ENCODE measurements at regions not wholly inside any gene's neighbourhood (a gene's known extent, or its start where the extent isn't known, plus 50 kb on each side); places are given as distances from the start of the nearest gene placed in this dataset.

DNA sequence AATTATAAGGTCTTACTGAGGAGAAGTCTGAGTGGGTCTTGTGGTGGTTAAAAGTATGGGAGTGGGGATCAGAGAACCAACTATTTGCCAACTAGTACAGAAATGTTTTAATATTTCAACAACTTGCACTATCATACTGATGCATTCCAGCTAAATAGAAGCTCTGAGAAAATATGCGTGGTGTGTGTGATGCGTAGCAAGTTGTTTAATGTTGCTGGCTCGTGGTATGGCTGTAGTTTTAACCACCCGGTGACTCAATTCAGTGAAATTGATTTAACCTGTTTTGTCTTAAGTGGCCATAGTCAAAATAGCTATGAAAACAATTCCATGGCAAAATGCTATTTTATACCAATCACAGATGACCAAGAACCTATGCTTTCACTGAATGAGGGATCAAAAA, 176.5 kb upstream of the SLC24A2 start:
- Histone ChIP-seq H3K27ac (no peak overlapping the region), H3K36me3 (ENCODE audit: insufficient read depth in 1 of 2, low read depth in 1 of 2) (no peaks in the 10 kb centered on the region), H3K4me3 (no peak overlapping the region), H3K4me1 (no peaks in the 10 kb centered on the region), H3K27me3 (ENCODE audit: insufficient read depth in 3 of 3, low read length in 2 of 3) (peaks cover 0 to 3% (median 0%) of the 10 kb centered on the region in 3 donors), H3K9me3 (no peaks in the 10 kb centered on the region)
- intact Hi-C loops (cut with DNase I): no loop called here
- 70 to 81% (median 71%) methylated on average over 4 of the region's 4 CpGs for WGBS, 3 donors
- DNase-seq (no peak), ATAC-seq (no peak)
- TF ChIP-seq, protein P1, sequence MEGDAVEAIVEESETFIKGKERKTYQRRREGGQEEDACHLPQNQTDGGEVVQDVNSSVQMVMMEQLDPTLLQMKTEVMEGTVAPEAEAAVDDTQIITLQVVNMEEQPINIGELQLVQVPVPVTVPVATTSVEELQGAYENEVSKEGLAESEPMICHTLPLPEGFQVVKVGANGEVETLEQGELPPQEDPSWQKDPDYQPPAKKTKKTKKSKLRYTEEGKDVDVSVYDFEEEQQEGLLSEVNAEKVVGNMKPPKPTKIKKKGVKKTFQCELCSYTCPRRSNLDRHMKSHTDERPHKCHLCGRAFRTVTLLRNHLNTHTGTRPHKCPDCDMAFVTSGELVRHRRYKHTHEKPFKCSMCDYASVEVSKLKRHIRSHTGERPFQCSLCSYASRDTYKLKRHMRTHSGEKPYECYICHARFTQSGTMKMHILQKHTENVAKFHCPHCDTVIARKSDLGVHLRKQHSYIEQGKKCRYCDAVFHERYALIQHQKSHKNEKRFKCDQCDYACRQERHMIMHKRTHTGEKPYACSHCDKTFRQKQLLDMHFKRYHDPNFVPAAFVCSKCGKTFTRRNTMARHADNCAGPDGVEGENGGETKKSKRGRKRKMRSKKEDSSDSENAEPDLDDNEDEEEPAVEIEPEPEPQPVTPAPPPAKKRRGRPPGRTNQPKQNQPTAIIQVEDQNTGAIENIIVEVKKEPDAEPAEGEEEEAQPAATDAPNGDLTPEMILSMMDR (IDR thresholded peaks at IDR 0.05): no peak

DNA sequence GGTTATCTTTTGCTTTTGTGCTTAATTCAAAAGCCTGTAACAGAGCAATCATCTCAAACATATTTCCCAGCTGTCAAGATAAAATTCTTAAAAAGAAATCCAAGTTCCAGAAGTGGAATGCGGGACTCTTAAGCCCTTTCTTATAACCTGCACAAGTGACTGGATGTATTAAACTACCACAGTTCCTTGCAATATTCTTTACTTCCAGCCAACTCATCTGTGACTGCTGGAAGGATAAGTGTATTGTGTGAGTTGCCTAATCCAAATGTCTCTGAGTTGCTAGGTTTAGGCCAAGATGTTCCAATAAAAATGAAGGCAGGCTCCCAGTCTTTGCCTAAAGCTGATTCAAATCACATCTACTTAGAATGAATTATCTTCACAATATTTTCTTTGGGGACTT, 159.2 kb upstream of the SLC24A2 start:
- WGBS, 3 donors: 49 to 61% (median 49%) methylated on average over 1 of the region's 1 CpG
- no peak overlapping the region for H3K4me3 ChIP-seq
- DNase-seq (no peak), ATAC-seq (no peak)
- TF ChIP-seq, protein P1 (IDR thresholded peaks at IDR 0.05): no peak
- H3K4me1 ChIP-seq: no peaks in the 10 kb centered on the region
- H3K27me3 ChIP-seq (ENCODE audit: insufficient read depth in 3 of 3, low read length in 2 of 3): no peaks in the 10 kb centered on the region
- H3K36me3 ChIP-seq (ENCODE audit: insufficient read depth in 1 of 2, low read depth in 1 of 2): no peaks in the 10 kb centered on the region
- no peak overlapping the region for H3K27ac ChIP-seq
- intact Hi-C loops (cut with DNase I): no loop called here
- no peaks in the 10 kb centered on the region for H3K9me3 ChIP-seq

DNA sequence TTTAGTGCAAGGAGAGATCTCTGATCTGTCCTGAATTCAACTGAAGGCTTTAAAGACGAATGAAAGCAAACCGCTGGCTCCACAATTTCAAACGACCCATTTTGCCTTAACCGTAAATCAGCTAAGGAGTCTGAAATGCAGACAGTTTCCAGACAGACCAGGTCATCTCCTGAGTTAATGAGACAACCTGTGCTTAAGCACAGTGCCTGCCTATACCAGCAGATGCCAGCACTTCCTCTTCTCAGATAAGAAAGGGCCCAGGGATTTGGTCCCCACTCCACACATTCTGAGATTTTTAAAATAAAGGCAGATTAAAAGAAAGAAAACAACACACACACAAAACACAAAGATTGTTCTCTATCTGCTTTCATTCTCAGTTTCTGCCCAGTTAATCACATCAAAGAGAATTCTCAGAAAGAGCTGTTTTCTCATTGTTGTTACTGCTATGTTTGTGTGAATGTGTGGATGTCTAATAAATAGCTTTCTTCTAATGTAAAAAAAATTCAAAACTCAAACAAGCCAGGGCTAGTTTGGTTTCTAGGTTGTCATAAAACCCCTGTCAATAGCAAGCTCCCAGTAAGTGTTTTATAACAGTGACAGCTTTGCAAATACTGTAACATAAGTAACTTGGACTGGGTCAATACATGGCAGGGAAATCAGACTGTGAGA, 157.7 kb upstream of the SLC24A2 start:
- 40 to 62% (median 52%) methylated on average over 4 of the region's 4 CpGs for WGBS, 3 donors
- ATAC-seq (no peak), DNase-seq (no peak)
- no peaks in the 10 kb centered on the region for H3K9me3 ChIP-seq
- no peak overlapping the region for H3K4me3 ChIP-seq
- no peaks in the 10 kb centered on the region for H3K27me3 ChIP-seq (ENCODE audit: insufficient read depth in 3 of 3, low read length in 2 of 3)
- H3K4me1 ChIP-seq: no peaks in the 10 kb centered on the region
- H3K36me3 ChIP-seq (ENCODE audit: insufficient read depth in 1 of 2, low read depth in 1 of 2): no peaks in the 10 kb centered on the region
- intact Hi-C loops (cut with DNase I): no loop called here
- no peak overlapping the region for H3K27ac ChIP-seq
- TF ChIP-seq, protein P1 (IDR thresholded peaks at IDR 0.05): no peak

DNA sequence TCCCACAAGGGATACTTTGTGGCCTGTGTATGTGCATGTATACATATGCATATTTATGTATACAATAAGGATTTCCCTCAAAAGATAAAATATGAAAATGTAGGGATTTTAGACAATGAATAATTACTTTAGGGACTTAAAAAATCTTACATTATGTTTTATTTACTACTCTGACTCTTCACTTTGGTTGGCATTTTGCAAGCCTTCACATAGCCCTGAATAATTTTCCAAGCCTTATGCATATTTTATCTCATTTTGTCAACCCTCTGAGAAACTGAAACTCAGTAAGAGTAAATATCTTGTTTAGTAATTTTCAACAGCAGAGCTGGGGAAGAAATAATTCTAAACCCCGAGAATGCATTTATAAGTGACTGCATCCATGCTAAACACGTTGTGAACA, 153.0 kb upstream of the SLC24A2 start:
- H3K27ac ChIP-seq: no peak overlapping the region
- ATAC-seq (no peak), DNase-seq (no peak)
- intact Hi-C loops (cut with DNase I): no loop called here
- no peak overlapping the region for H3K4me3 ChIP-seq
- no peaks in the 10 kb centered on the region for H3K36me3 ChIP-seq (ENCODE audit: insufficient read depth in 1 of 2, low read depth in 1 of 2)
- TF ChIP-seq, protein P1 (IDR thresholded peaks at IDR 0.05): no peak
- WGBS, 3 donors: 64 to 72% (median 66%) methylated on average over 2 of the region's 2 CpGs
- no peaks in the 10 kb centered on the region for H3K27me3 ChIP-seq (ENCODE audit: insufficient read depth in 3 of 3, low read length in 2 of 3)
- H3K4me1 ChIP-seq: no peaks in the 10 kb centered on the region
- H3K9me3 ChIP-seq: no peaks in the 10 kb centered on the region

Measured in psoas muscle (tissue), 7 donors.